AG09309 (cell line): ENCODE measurements at regions not wholly inside any gene's neighbourhood (a gene's known extent, or its start where the extent isn't known, plus 50 kb on each side); places are given as distances from the start of the nearest gene placed in this dataset.

Source experiments
- DNase-seq: peaks from one replicate; pipeline ENCODE4 v3.0.0-alpha.2; 2010; ENCODE audit warnings: low read depth
- H3K4me3 ChIP-seq: 2 replicates; pipeline ENCODE4 v1.5.1; 2011; ENCODE audit warnings: mild to moderate bottlenecking, low read depth, low read length, moderate library complexity; ENCODE audit not compliant: control insufficient read depth
- TF ChIP-seq, protein P1 (sequence below): IDR thresholded peaks from 2 replicates; pipeline ENCODE4 v1.5.1; 2011; ENCODE audit warnings: mild to moderate bottlenecking, low read depth, low read length, inconsistent platforms; ENCODE audit not compliant: insufficient read depth, control insufficient read depth; ENCODE audit errors: missing control alignments

DNA sequence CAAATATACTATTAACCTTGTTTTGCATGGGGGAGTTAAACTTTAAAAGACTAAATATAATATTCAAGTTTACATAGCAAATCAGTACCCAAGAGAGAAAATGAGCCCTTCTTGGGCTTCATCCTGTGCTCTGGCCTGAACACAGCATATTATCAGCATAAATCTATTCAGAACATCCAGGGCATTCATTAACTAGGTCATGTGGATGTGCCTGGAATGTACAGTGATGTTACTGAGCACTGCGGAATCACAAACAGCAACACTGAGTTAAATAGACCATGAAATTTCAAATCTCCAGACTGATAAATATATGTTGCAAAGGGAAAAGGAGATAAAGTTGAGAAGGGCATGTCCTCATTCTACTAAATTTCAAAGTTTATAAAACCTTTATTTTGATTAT lies 426.4 kb downstream of the AASDHPPT start:
- no peak for DNase-seq
- no peak overlapping the region for H3K4me3 ChIP-seq
- TF ChIP-seq, protein P1, sequence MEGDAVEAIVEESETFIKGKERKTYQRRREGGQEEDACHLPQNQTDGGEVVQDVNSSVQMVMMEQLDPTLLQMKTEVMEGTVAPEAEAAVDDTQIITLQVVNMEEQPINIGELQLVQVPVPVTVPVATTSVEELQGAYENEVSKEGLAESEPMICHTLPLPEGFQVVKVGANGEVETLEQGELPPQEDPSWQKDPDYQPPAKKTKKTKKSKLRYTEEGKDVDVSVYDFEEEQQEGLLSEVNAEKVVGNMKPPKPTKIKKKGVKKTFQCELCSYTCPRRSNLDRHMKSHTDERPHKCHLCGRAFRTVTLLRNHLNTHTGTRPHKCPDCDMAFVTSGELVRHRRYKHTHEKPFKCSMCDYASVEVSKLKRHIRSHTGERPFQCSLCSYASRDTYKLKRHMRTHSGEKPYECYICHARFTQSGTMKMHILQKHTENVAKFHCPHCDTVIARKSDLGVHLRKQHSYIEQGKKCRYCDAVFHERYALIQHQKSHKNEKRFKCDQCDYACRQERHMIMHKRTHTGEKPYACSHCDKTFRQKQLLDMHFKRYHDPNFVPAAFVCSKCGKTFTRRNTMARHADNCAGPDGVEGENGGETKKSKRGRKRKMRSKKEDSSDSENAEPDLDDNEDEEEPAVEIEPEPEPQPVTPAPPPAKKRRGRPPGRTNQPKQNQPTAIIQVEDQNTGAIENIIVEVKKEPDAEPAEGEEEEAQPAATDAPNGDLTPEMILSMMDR = no peak

DNA sequence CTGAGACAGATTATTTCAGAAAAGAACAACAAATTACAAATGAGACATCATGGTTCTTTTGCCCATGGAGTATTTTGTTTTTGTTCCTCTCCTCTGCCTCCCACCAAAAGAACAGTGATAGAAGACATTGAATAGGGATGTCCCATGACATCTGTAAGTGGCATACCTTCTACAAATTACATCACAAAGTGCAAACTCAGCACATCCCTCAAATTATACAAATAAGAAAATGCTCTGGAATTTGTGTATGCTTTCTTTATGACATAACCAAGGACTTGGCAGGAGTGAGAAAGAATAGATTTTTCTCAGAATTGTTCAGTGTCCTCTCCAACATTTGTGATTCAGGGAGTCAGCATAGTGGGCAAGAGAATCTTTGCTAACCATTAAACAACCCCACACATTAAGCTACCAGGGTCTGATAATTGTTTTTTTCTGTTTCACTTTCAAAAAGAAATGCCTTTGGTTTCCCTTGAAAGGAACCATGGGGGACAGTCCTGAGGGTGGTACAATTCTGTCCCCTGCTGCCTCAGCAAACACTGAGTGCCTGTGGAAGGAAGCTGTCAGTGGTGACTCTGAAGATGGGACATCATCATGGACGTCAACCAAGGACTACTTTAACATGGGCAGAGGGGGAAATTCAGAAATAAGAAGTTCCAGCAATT lies 430.3 kb downstream of the AASDHPPT start:
- no peak for DNase-seq
- TF ChIP-seq, protein P1 = no peak
- no peak overlapping the region for H3K4me3 ChIP-seq

DNA sequence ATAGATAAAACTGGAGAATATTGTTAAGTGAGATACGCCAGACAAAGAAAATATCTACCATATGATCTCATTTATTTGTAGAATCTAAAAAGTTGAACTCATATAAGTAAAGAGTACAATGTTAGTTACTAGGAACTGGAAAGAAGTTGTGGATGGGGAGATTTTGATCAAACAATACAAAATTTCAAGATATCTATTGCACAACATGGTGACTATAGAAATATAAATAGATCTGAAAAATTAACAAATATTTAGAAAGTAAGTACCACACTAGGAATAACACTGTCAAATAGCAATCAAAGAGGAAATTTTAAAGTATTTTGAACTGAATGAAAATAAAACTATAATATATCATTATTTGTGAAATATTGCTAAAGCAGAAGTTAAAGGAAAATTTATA lies 437.2 kb downstream of the AASDHPPT start:
- no peak overlapping the region for H3K4me3 ChIP-seq
- TF ChIP-seq, protein P1 = no peak
- DNase-seq = no peak

DNA sequence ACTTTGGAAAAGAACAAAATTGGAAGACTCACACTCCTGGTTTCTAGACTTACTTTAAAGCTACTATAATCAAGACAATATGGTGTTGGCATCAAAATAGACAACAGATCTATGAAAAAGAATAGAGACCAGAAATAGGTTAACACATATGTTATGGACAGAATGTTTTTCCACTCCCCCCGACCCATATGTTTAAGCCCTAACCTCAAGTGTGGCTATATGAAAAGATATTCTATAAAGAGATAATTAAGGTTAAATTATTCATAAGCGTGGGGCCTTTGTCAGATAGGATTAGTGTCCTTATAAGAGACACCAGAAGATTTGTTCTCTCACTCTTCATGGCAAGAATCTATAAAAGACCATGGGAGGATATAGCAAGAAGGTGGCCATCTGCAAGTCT lies 440.0 kb downstream of the AASDHPPT start:
- no peak overlapping the region for H3K4me3 ChIP-seq
- TF ChIP-seq, protein P1 = no peak
- DNase-seq = no peak

DNA sequence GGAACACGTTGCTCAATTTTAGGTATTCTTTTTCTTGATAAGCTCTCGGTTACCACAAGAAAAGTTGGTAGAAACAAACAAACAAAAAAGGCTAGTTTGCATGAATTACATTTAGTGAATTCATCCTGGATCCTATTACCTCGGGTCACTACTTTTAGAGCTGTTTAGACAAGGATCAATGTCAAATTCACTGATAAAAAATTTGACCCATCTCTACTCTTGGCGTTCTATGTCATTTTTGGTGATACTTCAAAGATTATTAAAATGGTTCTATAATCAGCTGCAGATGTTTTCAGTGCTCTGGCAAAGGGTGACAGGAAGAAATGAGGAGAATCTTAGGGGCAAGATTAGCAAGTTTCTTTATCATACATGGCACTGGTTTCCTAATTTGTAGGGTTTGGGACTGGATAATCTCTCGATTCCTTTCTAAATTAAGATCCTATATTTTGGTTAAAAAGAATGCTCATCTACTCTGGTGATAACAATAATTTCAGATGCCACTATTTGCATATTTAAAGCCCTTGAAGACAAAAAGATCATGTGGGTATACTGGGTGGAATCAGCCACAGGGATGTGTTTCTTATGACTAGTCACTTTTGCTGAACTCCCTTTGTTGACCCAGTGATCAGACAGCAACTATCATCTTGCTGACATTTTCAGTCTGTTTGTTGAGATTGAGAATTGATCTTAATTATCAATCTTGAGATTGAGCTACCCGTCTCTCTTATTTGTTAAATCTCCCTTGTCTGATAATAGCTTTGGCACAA lies 442.9 kb downstream of the AASDHPPT start:
- no peak overlapping the region for H3K4me3 ChIP-seq
- no peak for DNase-seq
- TF ChIP-seq, protein P1 = no peak

DNA sequence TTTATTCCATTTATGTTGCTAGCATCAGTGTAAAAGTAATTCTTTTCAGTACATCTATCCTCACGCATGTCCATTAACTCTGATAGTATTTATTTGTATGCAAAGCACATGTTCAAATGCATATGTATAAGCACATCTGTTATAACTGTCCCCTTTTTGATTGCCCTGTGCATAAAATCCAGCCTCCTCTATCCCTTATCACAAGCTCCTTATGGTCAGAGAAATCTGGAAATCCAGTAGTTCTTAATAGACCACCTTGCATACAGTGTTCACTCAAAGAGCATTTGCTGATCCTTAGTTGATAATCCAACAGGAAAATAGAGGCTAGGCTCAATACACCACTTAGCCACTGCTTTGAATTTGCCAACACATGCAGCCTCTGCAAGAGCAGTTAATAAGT lies 443.5 kb downstream of the AASDHPPT start:
- TF ChIP-seq, protein P1 = no peak
- no peak overlapping the region for H3K4me3 ChIP-seq
- no peak for DNase-seq
